Breast epithelium (tissue), 3 donors: ENCODE measurements at regions not wholly inside any gene's neighbourhood (a gene's known extent, or its start where the extent isn't known, plus 50 kb on each side); places are given as distances from the start of the nearest gene placed in this dataset.

Experiments
- POLR2A ChIP-seq: fragments of 450-650 bp; IDR thresholded peaks from one replicate; pipeline ENCODE4 v1.6.1; 2016; ENCODE audit warnings: antibody characterized with exemption, mild to moderate bottlenecking, moderate library complexity
- POLR2AphosphoS5 ChIP-seq, 3 donors: sonication (generic); formaldehyde crosslinking; IDR thresholded peaks; one replicate each; pipeline ENCODE4 v1.6.1; 2017; ENCODE audit warnings: antibody characterized with exemption in 3 of 3
- TF ChIP-seq, protein P1 (sequence below), 3 donors: fragments of 450-650 bp; IDR thresholded peaks; one replicate each; pipeline ENCODE4 v1.5.1; 2016 to 2017; ENCODE audit warnings: antibody characterized with exemption in 3 of 3, mild to moderate bottlenecking in 3 of 3, moderate library complexity in 3 of 3

DNA sequence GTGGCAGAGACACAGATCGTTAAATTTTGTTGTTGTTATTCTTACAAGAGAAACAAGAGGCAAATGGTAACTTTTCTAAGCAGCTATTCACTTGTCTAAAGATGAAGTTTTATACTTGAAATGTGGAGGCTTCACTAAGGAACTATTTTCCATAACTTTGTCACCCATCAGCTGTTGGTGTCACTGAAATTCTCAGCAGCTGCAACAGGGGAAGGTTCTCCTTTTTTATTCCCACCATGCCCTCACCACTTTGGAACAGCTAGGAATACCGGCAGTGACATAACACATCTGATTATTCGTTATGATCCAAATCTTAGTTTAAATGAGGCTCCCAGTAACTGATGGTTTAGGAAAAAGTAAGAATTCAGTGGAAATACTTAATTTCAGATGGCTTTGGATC, 147.0 kb upstream of the LEF1 start:
- TF ChIP-seq POLR2A (no peak), POLR2AphosphoS5 (IDR thresholded peaks at IDR 0.05) (no peak)
- TF ChIP-seq, protein P1, sequence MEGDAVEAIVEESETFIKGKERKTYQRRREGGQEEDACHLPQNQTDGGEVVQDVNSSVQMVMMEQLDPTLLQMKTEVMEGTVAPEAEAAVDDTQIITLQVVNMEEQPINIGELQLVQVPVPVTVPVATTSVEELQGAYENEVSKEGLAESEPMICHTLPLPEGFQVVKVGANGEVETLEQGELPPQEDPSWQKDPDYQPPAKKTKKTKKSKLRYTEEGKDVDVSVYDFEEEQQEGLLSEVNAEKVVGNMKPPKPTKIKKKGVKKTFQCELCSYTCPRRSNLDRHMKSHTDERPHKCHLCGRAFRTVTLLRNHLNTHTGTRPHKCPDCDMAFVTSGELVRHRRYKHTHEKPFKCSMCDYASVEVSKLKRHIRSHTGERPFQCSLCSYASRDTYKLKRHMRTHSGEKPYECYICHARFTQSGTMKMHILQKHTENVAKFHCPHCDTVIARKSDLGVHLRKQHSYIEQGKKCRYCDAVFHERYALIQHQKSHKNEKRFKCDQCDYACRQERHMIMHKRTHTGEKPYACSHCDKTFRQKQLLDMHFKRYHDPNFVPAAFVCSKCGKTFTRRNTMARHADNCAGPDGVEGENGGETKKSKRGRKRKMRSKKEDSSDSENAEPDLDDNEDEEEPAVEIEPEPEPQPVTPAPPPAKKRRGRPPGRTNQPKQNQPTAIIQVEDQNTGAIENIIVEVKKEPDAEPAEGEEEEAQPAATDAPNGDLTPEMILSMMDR (IDR thresholded peaks at IDR 0.05) = no peak
